HFF-Myc (cell line): ENCODE measurements at regions not wholly inside any gene's neighbourhood (a gene's known extent, or its start where the extent isn't known, plus 50 kb on each side); places are given as distances from the start of the nearest gene placed in this dataset.

Experiments used
- DNase-seq: peaks from one replicate; pipeline ENCODE4 v3.0.0-alpha.2; 2011; ENCODE audit warnings: low read depth; ENCODE audit errors: extremely low read depth
- H3K4me3 ChIP-seq: replicated peaks from 2 replicates; pipeline ENCODE4 v1.5.1; 2011; ENCODE audit warnings: low read depth, mild to moderate bottlenecking, control low read depth, low read length
- TF ChIP-seq, protein P1 (sequence below): IDR thresholded peaks from 2 replicates; pipeline ENCODE4 v1.5.1; 2012; ENCODE audit warnings: mild to moderate bottlenecking, low read depth, low read length, control low read depth; ENCODE audit errors: missing control alignments

DNA sequence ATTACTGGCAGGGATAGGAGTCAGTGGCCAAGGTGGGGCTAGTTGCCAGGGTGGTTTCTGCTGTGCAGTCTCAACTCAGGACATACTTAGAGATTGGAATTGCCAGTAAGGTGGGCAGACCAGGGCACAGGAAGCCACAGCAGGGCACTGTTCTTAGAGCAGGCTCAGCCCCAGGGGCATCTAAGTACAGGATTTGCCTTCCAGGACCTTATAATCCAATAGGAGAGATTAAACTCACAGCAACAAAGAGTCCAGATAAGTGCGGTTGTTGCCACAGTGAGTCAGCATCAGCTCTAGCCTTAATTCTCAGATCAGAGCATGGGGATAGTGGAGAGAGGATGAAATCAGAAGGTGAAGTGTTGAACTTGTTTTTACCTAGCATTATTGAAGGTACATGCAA, 265.8 kb upstream of the TRPC7 start:
- no peak for DNase-seq
- no peak overlapping the region for H3K4me3 ChIP-seq
- TF ChIP-seq, protein P1, sequence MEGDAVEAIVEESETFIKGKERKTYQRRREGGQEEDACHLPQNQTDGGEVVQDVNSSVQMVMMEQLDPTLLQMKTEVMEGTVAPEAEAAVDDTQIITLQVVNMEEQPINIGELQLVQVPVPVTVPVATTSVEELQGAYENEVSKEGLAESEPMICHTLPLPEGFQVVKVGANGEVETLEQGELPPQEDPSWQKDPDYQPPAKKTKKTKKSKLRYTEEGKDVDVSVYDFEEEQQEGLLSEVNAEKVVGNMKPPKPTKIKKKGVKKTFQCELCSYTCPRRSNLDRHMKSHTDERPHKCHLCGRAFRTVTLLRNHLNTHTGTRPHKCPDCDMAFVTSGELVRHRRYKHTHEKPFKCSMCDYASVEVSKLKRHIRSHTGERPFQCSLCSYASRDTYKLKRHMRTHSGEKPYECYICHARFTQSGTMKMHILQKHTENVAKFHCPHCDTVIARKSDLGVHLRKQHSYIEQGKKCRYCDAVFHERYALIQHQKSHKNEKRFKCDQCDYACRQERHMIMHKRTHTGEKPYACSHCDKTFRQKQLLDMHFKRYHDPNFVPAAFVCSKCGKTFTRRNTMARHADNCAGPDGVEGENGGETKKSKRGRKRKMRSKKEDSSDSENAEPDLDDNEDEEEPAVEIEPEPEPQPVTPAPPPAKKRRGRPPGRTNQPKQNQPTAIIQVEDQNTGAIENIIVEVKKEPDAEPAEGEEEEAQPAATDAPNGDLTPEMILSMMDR, result no peak

DNA sequence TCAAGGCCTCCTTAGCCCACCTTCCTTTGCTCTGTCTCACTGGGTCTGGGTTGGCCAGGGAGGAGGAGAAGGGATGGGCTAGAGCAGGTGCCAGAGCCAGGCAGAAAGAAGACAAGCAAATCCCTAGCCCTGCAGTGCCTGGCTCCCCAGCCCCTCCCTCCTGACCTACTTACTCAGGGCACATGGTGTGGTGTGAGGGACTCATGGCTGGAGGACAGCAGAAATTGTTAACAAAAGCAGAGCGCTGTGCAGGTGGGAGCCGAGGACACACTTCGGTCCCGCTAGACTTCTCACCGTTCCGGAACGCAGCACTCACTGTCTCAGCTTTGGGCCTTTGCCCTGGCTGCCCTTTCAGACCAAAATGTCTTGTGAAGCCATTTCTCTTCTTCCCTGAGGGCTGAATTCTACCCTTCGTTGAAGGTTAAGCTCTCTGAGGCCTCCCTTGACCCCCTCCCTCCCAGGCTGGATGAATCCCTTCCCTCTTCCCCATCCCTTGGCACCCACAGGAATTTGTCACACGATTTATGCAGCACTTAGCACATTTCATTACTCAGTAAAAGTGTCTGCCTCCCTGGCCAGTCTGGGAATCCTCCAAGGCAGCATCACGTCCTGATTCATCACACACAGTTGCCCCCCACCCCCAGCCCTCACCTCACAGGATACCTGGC, 263.9 kb upstream of the TRPC7 start:
- no peak for DNase-seq
- TF ChIP-seq, protein P1, result no peak
- no peak overlapping the region for H3K4me3 ChIP-seq

DNA sequence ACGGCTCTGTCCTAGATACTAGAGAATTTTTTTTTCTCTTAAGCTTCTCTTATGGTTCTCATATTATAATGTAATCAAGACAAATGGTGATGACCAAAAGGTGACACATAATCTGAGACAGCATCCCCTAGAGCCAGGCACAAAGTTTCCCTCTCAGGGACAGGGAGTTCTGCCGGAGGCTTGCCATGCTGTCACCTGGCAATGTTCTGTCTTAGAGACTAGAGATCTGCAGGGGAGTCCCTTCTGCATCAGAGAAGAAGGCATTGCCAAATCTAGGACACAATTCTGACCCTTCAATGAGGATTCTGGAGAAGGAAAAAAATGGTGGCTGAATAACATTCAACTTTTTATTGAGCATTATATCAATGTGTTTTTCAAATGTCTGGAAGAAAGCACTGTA, 261.2 kb upstream of the TRPC7 start:
- TF ChIP-seq, protein P1, result no peak
- no peak for DNase-seq
- H3K4me3 ChIP-seq, result no peak overlapping the region

DNA sequence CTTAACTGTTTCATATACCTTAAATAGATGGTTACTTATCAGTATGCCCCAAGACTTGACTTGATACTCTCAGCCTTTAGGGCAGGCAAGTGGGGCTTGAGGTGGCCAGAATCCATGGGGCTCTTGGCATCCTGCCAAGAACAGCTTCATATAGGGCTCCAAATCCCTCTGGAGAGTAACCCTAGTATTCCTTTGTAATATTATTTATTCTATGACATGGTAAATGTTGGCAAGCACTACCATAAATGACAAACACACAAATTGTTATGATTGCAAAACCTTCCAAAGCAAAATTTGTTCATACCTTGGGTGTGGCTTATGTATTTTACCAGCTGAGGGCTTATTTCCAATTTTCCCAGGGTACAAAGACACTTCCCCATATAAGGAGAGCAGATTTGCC, 257.4 kb upstream of the TRPC7 start:
- no peak overlapping the region for H3K4me3 ChIP-seq
- TF ChIP-seq, protein P1, result no peak
- DNase-seq, result no peak

DNA sequence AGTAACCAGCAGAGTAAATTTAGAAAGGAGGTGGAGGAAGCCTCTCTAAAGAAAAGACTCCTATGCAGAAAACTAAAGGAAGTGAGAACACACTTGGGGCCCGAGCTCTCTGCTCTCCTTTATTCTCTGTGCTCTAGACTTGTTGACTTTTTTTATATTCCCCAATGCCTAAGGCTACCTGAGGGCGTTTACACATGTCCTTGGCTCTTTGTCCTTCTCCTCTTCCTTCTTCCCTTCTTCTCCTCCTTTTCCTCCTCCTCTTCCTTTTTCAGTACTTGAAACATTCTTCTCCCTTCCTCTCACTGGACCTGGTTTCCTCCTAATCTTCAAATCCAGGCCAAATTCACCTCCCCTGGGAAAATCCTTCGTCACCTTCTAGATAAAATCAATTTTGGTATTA, 256.4 kb upstream of the TRPC7 start:
- DNase-seq, result no peak
- TF ChIP-seq, protein P1, result no peak
- no peak overlapping the region for H3K4me3 ChIP-seq

DNA sequence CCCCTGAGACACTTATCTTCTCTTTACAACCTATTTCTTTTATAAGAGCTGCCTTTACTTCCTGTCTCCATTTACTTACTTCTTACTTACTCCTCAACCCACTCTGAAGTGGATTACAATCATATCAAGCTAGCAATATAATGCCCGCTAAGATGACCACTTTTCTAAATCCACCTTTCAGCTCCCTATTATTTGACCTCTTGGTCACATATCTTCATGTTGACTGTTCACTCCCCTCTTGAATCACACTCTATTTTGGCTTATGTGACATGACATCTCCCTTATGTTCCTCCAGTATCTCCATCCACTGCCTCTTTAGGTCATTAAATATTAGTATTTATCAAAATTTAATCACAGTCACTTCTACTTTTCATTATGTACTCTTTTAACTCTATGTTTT, 255.3 kb upstream of the TRPC7 start:
- TF ChIP-seq, protein P1, result no peak
- H3K4me3 ChIP-seq, result no peak overlapping the region
- no peak for DNase-seq

DNA sequence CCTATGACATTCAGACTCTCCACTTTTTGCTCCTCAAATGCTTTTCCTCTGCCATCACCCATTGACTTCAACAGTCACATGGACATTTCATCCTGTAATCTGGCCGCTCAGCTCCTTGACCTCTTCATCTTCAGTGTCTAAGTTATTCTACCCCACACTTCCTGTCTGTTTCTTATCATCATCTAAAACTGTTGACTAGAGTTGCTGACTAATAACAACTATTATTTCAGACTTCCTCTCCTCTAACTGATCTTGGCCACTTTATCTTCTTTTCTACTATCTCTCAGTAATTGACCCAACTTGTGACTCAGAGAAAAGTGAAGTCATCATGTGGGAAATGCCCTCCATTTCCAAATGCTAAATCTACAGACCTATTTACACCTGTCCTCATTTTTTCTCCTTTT, 254.7 kb upstream of the TRPC7 start:
- TF ChIP-seq, protein P1, result no peak
- DNase-seq, result peak; percentile 12
- H3K4me3 ChIP-seq, result no peak overlapping the region
